Stimulated activated CD8-positive, alpha-beta memory T cell treated with anti-CD3 and anti-CD28 coated beads, Interleukin-4, amount 100 ng/mL, for 48 hours (primary cell): ENCODE measurements at regions not wholly inside any gene's neighbourhood (a gene's known extent, or its start where the extent isn't known, plus 50 kb on each side); places are given as distances from the start of the nearest gene placed in this dataset.

Source experiments
- DNase-seq: peaks from one replicate; pipeline ENCODE4 v3.0.0-alpha.2; 2020

- no peak for DNase-seq
These were observed 982.5 kb upstream of the CDH8 start for GRCh38 chr16:63018581-63019223.

- no peak for DNase-seq
These were observed 972.5 kb upstream of the CDH8 start for GRCh38 chr16:63008688-63009087.

- no peak for DNase-seq
These were observed 969.1 kb upstream of the CDH8 start for GRCh38 chr16:63005356-63005755.

GRCh38 chr16:62989480-62989879 lies 953.2 kb upstream of the CDH8 start:
- DNase-seq = no peak

- DNase-seq = no peak
These were observed 949.5 kb upstream of the CDH8 start for GRCh38 chr16:62985722-62986121.

GRCh38 chr16:62978451-62978850 lies 942.2 kb upstream of the CDH8 start:
- no peak for DNase-seq

GRCh38 chr16:62977876-62978275 lies 941.6 kb upstream of the CDH8 start:
- no peak for DNase-seq

- DNase-seq = no peak
These were observed 938.2 kb upstream of the CDH8 start for GRCh38 chr16:62974424-62974823.

- DNase-seq = no peak
These were observed 934.6 kb upstream of the CDH8 start for GRCh38 chr16:62970851-62971250.

- DNase-seq = no peak
These were observed 933.6 kb upstream of the CDH8 start for GRCh38 chr16:62969711-62970318.

- DNase-seq = no peak
These were observed 931.4 kb upstream of the CDH8 start for GRCh38 chr16:62967611-62968010.

GRCh38 chr16:62967163-62967562 lies 930.9 kb upstream of the CDH8 start:
- no peak for DNase-seq

GRCh38 chr16:62966626-62967025 lies 930.4 kb upstream of the CDH8 start:
- no peak for DNase-seq

- DNase-seq = no peak
These were observed 929.6 kb upstream of the CDH8 start for GRCh38 chr16:62965831-62966230.

GRCh38 chr16:62963846-62964245 lies 927.6 kb upstream of the CDH8 start:
- no peak for DNase-seq

- no peak for DNase-seq
These were observed 918.8 kb upstream of the CDH8 start for GRCh38 chr16:62955033-62955349.

- no peak for DNase-seq
These were observed 918.1 kb upstream of the CDH8 start for GRCh38 chr16:62954144-62955032.

GRCh38 chr16:62950351-62950750 lies 914.1 kb upstream of the CDH8 start:
- DNase-seq = no peak

GRCh38 chr16:62940569-62940968 lies 904.3 kb upstream of the CDH8 start:
- no peak for DNase-seq

- no peak for DNase-seq
These were observed 903.4 kb upstream of the CDH8 start for GRCh38 chr16:62939687-62940086.

GRCh38 chr16:62933929-62934328 lies 897.7 kb upstream of the CDH8 start:
- no peak for DNase-seq

GRCh38 chr16:62929593-62929992 lies 893.4 kb upstream of the CDH8 start:
- DNase-seq = no peak

GRCh38 chr16:62927122-62927521 lies 890.9 kb upstream of the CDH8 start:
- DNase-seq = no peak

GRCh38 chr16:62926121-62926801 lies 890.0 kb upstream of the CDH8 start:
- no peak for DNase-seq
